H1 (cell line): ENCODE measurements at regions not wholly inside any gene's neighbourhood (a gene's known extent, or its start where the extent isn't known, plus 50 kb on each side); places are given as distances from the start of the nearest gene placed in this dataset.

Experiments used
- CTCF ChIA-PET: fragments of 300-600 bp; sonication (Branson Sonifier 250); formaldehyde crosslinking; loops from one replicate; lab custom pipeline; 2021; ENCODE audit not compliant: partially characterized antibody; lab: Charles Lee
- POLR2A ChIA-PET: fragments of 300-600 bp; sonication (Branson Sonifier 250); formaldehyde crosslinking; loops from one replicate; lab custom pipeline; 2021; ENCODE audit warnings: inconsistent platforms; ENCODE audit not compliant: partially characterized antibody; lab: Charles Lee
- DNase-seq, 2 experiments: peaks; one replicate each; pipeline versions ENCODE4 v3.0.0 to v3.0.0-alpha.2; 2010 to 2022; ENCODE audit warnings: low spot score in 2 of 2, low read depth in 1 of 2, mixed read lengths in 1 of 2
- FAIRE-seq: peaks from 2 replicates; lab custom pipeline; 2011; peaks lifted over from hg19 to GRCh38; lab: Jason Lieb, UNC
- H2AFZ ChIP-seq: 2 replicates; pipeline ENCODE4 v1.8.1; 2012; ENCODE audit warnings: low read length, inconsistent platforms
- H2AK5ac ChIP-seq: 2 replicates; pipeline ENCODE4 v1.6.1; 2013; ENCODE audit warnings: low read depth, low read length
- H2BK120ac ChIP-seq: replicated peaks from 2 replicates; pipeline ENCODE3; 2013; ENCODE audit warnings: low read depth, low read length, inconsistent platforms
- H2BK12ac ChIP-seq: 2 replicates; pipeline ENCODE4 v1.6.1; 2013; ENCODE audit warnings: low read depth, low read length
- H2BK15ac ChIP-seq: 2 replicates; pipeline ENCODE4 v1.6.1; 2013; ENCODE audit warnings: low read length
- H2BK20ac ChIP-seq: 2 replicates; pipeline ENCODE4 v1.6.1; 2013; ENCODE audit warnings: low read length
- H2BK5ac ChIP-seq: 2 replicates; pipeline ENCODE4 v1.6.1; 2013; ENCODE audit warnings: low read depth, low read length
- H3K14ac ChIP-seq: 2 replicates; pipeline ENCODE4 v1.6.1; 2013; ENCODE audit warnings: inconsistent platforms; ENCODE audit not compliant: insufficient read length
- H3K18ac ChIP-seq: 2 replicates; pipeline ENCODE4 v1.6.1; 2013; ENCODE audit warnings: low read length; ENCODE audit errors: extremely low read depth
- H3K23ac ChIP-seq: 2 replicates; pipeline ENCODE4 v1.6.1; 2013; ENCODE audit warnings: inconsistent platforms; ENCODE audit not compliant: insufficient read length
- H3K23me2 ChIP-seq: 2 replicates; pipeline ENCODE4 v1.6.1; 2013; ENCODE audit warnings: low read depth, low read length
- H3K27ac ChIP-seq: 2 replicates; pipeline ENCODE4 v1.6.1; 2011; ENCODE audit warnings: low read depth, low read length, inconsistent platforms
- H3K27me3 ChIP-seq, 4 experiments: replicated peaks in 1 of 4; 1 replicate in 1 of 4; 2 replicates in 3 of 4; pipeline versions ENCODE4 v1.6.1 to v1.8.1; 2011 to 2013; ENCODE audit warnings: low read length in 3 of 4, mild to moderate bottlenecking in 3 of 4, inconsistent platforms in 2 of 4, mixed read lengths in 2 of 4, moderate library complexity in 1 of 4; ENCODE audit not compliant: control insufficient read depth in 3 of 4, insufficient read depth in 3 of 4; ENCODE audit errors: extremely low read depth in 1 of 4
- H3K36me3 ChIP-seq, 4 experiments: 2 replicates each; pipeline versions ENCODE4 v1.6.1 to v1.8.1; 2011 to 2013; ENCODE audit warnings: mild to moderate bottlenecking in 4 of 4, low read length in 3 of 4, moderate library complexity in 2 of 4, control low read depth in 1 of 4, inconsistent platforms in 1 of 4; ENCODE audit not compliant: insufficient read depth in 4 of 4, control insufficient read depth in 2 of 4
- H3K4ac ChIP-seq: replicated peaks from 2 replicates; pipeline ENCODE3; 2013; ENCODE audit warnings: low read length, low read depth, mixed read lengths, inconsistent platforms; ENCODE audit not compliant: insufficient read length
- H3K4me1 ChIP-seq, 4 experiments: replicated peaks in 1 of 4; 1 replicate in 1 of 4; 2 replicates in 3 of 4; pipeline versions ENCODE4 v1.6.1 to v1.8.1; 2011 to 2013; ENCODE audit warnings: low read length in 3 of 4, inconsistent platforms in 2 of 4, mixed read lengths in 1 of 4; ENCODE audit not compliant: insufficient read depth in 4 of 4, control insufficient read depth in 3 of 4
- H3K4me2 ChIP-seq, 2 experiments: 2 replicates each; pipeline versions ENCODE4 v1.6.1 to v1.8.1; 2011 to 2013; ENCODE audit warnings: low read depth in 2 of 2, low read length in 2 of 2, control low read depth in 1 of 2, inconsistent platforms in 1 of 2, mild to moderate bottlenecking in 1 of 2; ENCODE audit not compliant: insufficient read depth in 1 of 2
- H3K4me3 ChIP-seq, 4 experiments: fragments of 200-600, 300-600 bp in 1 of 4; sonication (generic), shearing (Covaris generic), sonication (Bioruptor Twin) in 1 of 4; 2 replicates each; pipeline versions ENCODE4 v1.5.1 to v1.8.1; 2011 to 2016; ENCODE audit warnings: low read length in 4 of 4, low read depth in 3 of 4, control low read depth in 2 of 4, inconsistent platforms in 2 of 4, mild to moderate bottlenecking in 2 of 4, mixed read lengths in 1 of 4, moderate library complexity in 1 of 4; ENCODE audit not compliant: insufficient read depth in 2 of 4; ENCODE audit errors: extremely low read depth in 1 of 4
- H3K56ac ChIP-seq: replicated peaks from 2 replicates; pipeline ENCODE3; 2013; ENCODE audit warnings: low read depth, mild to moderate bottlenecking, mixed read lengths, low read length, inconsistent platforms; ENCODE audit not compliant: insufficient read length
- H3K79me1 ChIP-seq: 2 replicates; pipeline ENCODE4 v1.6.1; 2013; ENCODE audit warnings: low read depth, low read length, control low read depth
- H3K79me2 ChIP-seq, 2 experiments: 2 replicates each; pipeline versions ENCODE4 v1.6.1 to v1.8.1; 2012 to 2013; ENCODE audit warnings: low read length in 2 of 2, mild to moderate bottlenecking in 2 of 2, inconsistent platforms in 1 of 2; ENCODE audit not compliant: insufficient read depth in 2 of 2, control insufficient read depth in 1 of 2
- H3K9ac ChIP-seq, 4 experiments: replicated peaks in 1 of 4; 1 replicate in 1 of 4; 2 replicates in 3 of 4; pipeline versions ENCODE4 v1.6.1 to v1.8.1; 2011 to 2013; ENCODE audit warnings: low read depth in 3 of 4, low read length in 3 of 4, control low read depth in 2 of 4, mild to moderate bottlenecking in 2 of 4, moderate library complexity in 2 of 4, inconsistent platforms in 1 of 4; ENCODE audit errors: extremely low read depth in 1 of 4
- H3K9me3 ChIP-seq, 2 experiments: 2 replicates each; pipeline versions ENCODE4 v1.6.1 to v1.8.1; 2012 to 2013; ENCODE audit warnings: mild to moderate bottlenecking in 2 of 2, moderate library complexity in 2 of 2, control low read depth in 1 of 2, inconsistent platforms in 1 of 2, low read depth in 1 of 2, low read length in 1 of 2, mixed read lengths in 1 of 2; ENCODE audit not compliant: insufficient read depth in 2 of 2
- H4K20me1 ChIP-seq, 2 experiments: replicated peaks in 1 of 2; 2 replicates each; pipeline versions ENCODE3 to v1.8.1; 2011 to 2013; ENCODE audit warnings: inconsistent platforms in 2 of 2, low read length in 2 of 2, mild to moderate bottlenecking in 1 of 2; ENCODE audit not compliant: insufficient read depth in 2 of 2, control insufficient read depth in 1 of 2
- H4K5ac ChIP-seq: 2 replicates; pipeline ENCODE4 v1.6.1; 2013; ENCODE audit warnings: low read length, low read depth, mixed read lengths, inconsistent platforms; ENCODE audit not compliant: insufficient read length
- H4K8ac ChIP-seq: 2 replicates; pipeline ENCODE4 v1.8.0; 2013; ENCODE audit warnings: mild to moderate bottlenecking, moderate library complexity, low read length, inconsistent platforms; ENCODE audit not compliant: insufficient read depth; ENCODE audit errors: extremely low read depth
- H4K91ac ChIP-seq: replicated peaks from 2 replicates; pipeline ENCODE3; 2013; ENCODE audit warnings: low read length, mixed read lengths, inconsistent platforms; ENCODE audit not compliant: insufficient read length
- CBX8 ChIP-seq: fragments of 300-800, 300-1000 bp; sonication (generic); IDR thresholded peaks from 2 replicates; pipeline ENCODE4 v1.7.1; 2016; ENCODE audit warnings: low read depth, low read length, borderline replicate concordance
- CHD2 ChIP-seq: IDR thresholded peaks from 2 replicates; pipeline ENCODE4 v1.6.1; 2012; ENCODE audit warnings: low read length, improper control_type of control experiment
- CTBP2 ChIP-seq: IDR thresholded peaks from 2 replicates; pipeline ENCODE4 v1.7.0; 2011; ENCODE audit warnings: borderline replicate concordance, mild to moderate bottlenecking, moderate library complexity, mixed read lengths, low read length; ENCODE audit not compliant: insufficient read depth, insufficient read length
- FOSL1 ChIP-seq: IDR thresholded peaks from 2 replicates; pipeline ENCODE4 v1.6.1; 2011; ENCODE audit warnings: mild to moderate bottlenecking, low read depth, low read length, moderate library complexity; ENCODE audit not compliant: insufficient read depth
- HDAC2 ChIP-seq, 2 experiments: fragments of 300-600 bp in 1 of 2; sonication (generic) in 1 of 2; IDR thresholded peaks; 2 replicates each; pipeline ENCODE4 v1.6.1; 2011 to 2012; ENCODE audit warnings: low read depth in 2 of 2, low read length in 2 of 2, mild to moderate bottlenecking in 2 of 2, moderate library complexity in 2 of 2, borderline replicate concordance in 1 of 2, inconsistent platforms in 1 of 2
- JUN ChIP-seq: IDR thresholded peaks from 2 replicates; pipeline ENCODE4 v1.6.1; 2011; ENCODE audit warnings: low read depth, mild to moderate bottlenecking, improper control_type of control experiment, low read length
- NANOG ChIP-seq: IDR thresholded peaks from 2 replicates; pipeline ENCODE4 v1.6.1; 2011; ENCODE audit warnings: low read length, low read depth, mild to moderate bottlenecking, inconsistent platforms; ENCODE audit not compliant: insufficient read depth, poor library complexity, severe bottlenecking
- POU5F1 ChIP-seq: IDR thresholded peaks from 2 replicates; pipeline ENCODE4 v1.6.1; 2011; ENCODE audit warnings: low read depth, mild to moderate bottlenecking, low read length, moderate library complexity
- SP4 ChIP-seq: IDR thresholded peaks from 2 replicates; pipeline ENCODE4 v1.6.1; 2012; ENCODE audit warnings: low read length, inconsistent platforms
- TCF12 ChIP-seq: IDR thresholded peaks from 2 replicates; pipeline ENCODE4 v1.6.1; 2011; ENCODE audit warnings: low read depth, mild to moderate bottlenecking, low read length
- TEAD4 ChIP-seq: IDR thresholded peaks from 2 replicates; pipeline ENCODE4 v1.6.1; 2012; ENCODE audit warnings: low read depth, low read length, inconsistent platforms, mixed read lengths
- WGBS, 2 experiments: shearing (Covaris generic) in 1 of 2; methylation state at CpG; one replicate each; pipeline versions ENCODE4 v1.1.6 to v1.1.7; 2013 to 2015; ENCODE audit warnings: low lambda C conversion rate in 2 of 2, mixed read lengths in 2 of 2, inconsistent platforms in 1 of 2, low coverage in 1 of 2, missing lambda C conversion rate in 1 of 2; ENCODE audit not compliant: insufficient replicate concordance in 2 of 2, insufficient coverage in 1 of 2, insufficient read length in 1 of 2; ENCODE audit errors: extremely low coverage in 1 of 2, missing lambda C conversion rate in 1 of 2; 5-methylcytosine and 5-hydroxymethylcytosine counted together
- TF ChIP-seq, protein P1 (sequence below), 3 experiments: IDR thresholded peaks; 1 replicate in 2 of 3; 2 replicates in 1 of 3; pipeline versions ENCODE4 v1.5.1 to v1.6.1; 2011; ENCODE audit warnings: low read length in 3 of 3, mild to moderate bottlenecking in 3 of 3, inconsistent platforms in 2 of 3, low read depth in 1 of 3, moderate library complexity in 1 of 3; ENCODE audit not compliant: insufficient read depth in 1 of 3; ENCODE audit errors: control extremely low read depth in 1 of 3

GRCh38 chr1:94321662-94322061 is 84.3 kb upstream of the ARHGAP29 start:
- Histone ChIP-seq H3K23me2 (no peaks in the 10 kb centered on the region), H3K4me2 (no peak overlapping the region), H3K36me3 (no peaks in the 10 kb centered on the region), H2AFZ (no peak overlapping the region), H3K4ac (no peak overlapping the region), H4K5ac (no peak overlapping the region), H2BK15ac (no peak overlapping the region), H3K27ac (no peak overlapping the region), H2AK5ac (no peak overlapping the region), H3K79me2 (no peaks in the 10 kb centered on the region), H4K20me1 (no peaks in the 10 kb centered on the region), H3K9me3 (no peaks in the 10 kb centered on the region), H2BK5ac (no peak overlapping the region), H2BK120ac (no peak overlapping the region), H3K9ac (no peak overlapping the region), H4K91ac (no peak overlapping the region), H2BK20ac (no peak overlapping the region), H3K79me1 (no peaks in the 10 kb centered on the region), H3K4me3 (no peak overlapping the region), H3K4me1 (peaks cover 3 to 6% (median 4%) of the 10 kb centered on the region in 4 experiments), H4K8ac (no peak overlapping the region), H3K14ac (no peak overlapping the region), H2BK12ac (no peak overlapping the region), H3K27me3 (no peaks in the 10 kb centered on the region; a peak in 1 of 7 replicates), H3K56ac (no peak overlapping the region), H3K18ac (no peak overlapping the region), H3K23ac (no peak overlapping the region)
- FAIRE-seq (no peak), DNase-seq (no peak)
- WGBS, 2 experiments, result 91% methylated on average over 3 of the region's 3 CpGs; no CpG with 5 or more reads in 1 of the 2 experiments
- CTCF ChIA-PET, result interaction anchor here (0.7 to 4.3 kb wide), 7 partner anchors 8 to 282 kb away, joined by 3 to 26 read pairs (median 5); no protein-coding TSS in a partner anchor
- POLR2A ChIA-PET, result no interaction called here
- TF ChIP-seq CHD2 (no peak), JUN (no peak), POU5F1 (no peak), TEAD4 (no peak), CTBP2 (no peak), FOSL1 (no peak), NANOG (no peak), HDAC2 (IDR thresholded peaks at IDR 0.05; ENCODE audit: borderline replicate concordance in 1 of 2, low read depth in 2 of 2, low read length in 2 of 2) (no peak), TCF12 (no peak), SP4 (no peak), CBX8 (no peak)
- TF ChIP-seq, protein P1, sequence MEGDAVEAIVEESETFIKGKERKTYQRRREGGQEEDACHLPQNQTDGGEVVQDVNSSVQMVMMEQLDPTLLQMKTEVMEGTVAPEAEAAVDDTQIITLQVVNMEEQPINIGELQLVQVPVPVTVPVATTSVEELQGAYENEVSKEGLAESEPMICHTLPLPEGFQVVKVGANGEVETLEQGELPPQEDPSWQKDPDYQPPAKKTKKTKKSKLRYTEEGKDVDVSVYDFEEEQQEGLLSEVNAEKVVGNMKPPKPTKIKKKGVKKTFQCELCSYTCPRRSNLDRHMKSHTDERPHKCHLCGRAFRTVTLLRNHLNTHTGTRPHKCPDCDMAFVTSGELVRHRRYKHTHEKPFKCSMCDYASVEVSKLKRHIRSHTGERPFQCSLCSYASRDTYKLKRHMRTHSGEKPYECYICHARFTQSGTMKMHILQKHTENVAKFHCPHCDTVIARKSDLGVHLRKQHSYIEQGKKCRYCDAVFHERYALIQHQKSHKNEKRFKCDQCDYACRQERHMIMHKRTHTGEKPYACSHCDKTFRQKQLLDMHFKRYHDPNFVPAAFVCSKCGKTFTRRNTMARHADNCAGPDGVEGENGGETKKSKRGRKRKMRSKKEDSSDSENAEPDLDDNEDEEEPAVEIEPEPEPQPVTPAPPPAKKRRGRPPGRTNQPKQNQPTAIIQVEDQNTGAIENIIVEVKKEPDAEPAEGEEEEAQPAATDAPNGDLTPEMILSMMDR (IDR thresholded peaks at IDR 0.05; ENCODE audit: control extremely low read depth in 1 of 3, insufficient read depth in 1 of 3, low read depth in 1 of 3, low read length in 3 of 3), result no peak
